ENCODE measurements at regions not wholly inside any gene's neighbourhood (a gene's known extent, or its start where the extent isn't known, plus 50 kb on each side); places are given as distances from the start of the nearest gene placed in this dataset.

DNA sequence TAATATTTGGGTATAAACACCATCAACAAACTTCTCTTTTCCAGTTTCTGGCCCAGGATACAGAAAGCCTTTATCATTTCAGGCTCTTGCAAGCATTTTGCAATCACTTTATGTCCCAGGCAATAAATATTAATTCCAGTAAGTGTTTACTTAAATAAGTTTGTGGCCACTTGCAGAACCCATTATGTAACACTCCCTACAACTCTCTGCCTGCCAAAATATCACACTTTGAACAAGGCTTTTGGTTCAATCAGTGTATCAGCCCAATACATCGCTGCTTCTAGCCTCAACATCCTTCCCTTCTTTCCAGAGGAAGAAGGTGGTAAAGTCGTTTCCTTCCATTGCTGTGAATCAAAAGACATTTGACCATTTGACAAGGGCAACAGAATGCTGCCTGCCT, 203.0 kb upstream of the USP25 start:
- no peak for DNase-seq (ENCODE audit: low read depth)

- DNase-seq (ENCODE audit: low read depth) = no peak
Measured at GRCh38 chr21:15528346-15528745, 201.4 kb upstream of the USP25 start.

- no peak for DNase-seq (ENCODE audit: low read depth)
Measured at GRCh38 chr21:15531986-15532385, 197.8 kb upstream of the USP25 start.

DNA sequence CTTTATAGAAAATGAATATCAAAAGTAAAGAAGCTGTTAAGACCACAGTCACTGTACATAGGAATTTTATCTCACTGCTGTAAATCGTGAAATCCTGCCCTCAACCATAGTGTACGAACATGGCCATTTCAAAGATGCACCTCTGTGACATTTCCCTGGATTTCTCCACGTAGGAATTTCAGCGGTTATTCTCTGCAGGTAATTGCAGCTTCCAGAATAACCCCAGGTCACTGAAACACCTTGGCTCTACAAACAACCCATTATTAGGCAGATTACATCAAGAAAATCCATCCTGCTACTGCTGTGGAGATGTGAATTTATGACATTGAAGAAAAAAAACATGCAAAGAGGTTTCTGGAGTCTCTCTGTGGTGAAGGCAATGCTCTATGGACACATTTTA, 196.2 kb upstream of the USP25 start:
- DNase-seq (ENCODE audit: low read depth) = no peak

DNA sequence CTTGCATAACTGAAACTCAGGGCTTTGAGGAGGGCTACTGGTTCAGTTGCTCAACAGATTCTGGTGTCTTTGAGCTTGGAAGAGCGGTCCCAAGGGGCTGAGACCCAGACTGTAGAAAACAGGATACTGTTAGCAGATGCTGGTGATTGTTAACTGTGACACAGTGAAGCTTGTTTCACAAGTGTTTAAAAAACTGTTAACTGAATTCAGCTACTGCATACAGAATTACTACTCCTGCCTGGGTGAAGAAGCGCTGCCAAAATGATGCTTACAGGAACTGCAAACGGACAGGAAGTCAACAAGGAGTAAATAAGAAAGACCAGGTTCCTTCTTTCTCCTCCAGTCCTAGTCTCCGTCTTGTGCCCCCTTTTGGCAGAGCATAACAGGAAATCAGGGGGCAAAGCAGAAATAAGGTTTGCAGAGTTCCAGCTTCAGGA, 195.3 kb upstream of the USP25 start:
- DNase-seq (ENCODE audit: low read depth) = no peak

- no peak for DNase-seq (ENCODE audit: low read depth)
Measured at GRCh38 chr21:15539376-15539775, 190.4 kb upstream of the USP25 start.

DNA sequence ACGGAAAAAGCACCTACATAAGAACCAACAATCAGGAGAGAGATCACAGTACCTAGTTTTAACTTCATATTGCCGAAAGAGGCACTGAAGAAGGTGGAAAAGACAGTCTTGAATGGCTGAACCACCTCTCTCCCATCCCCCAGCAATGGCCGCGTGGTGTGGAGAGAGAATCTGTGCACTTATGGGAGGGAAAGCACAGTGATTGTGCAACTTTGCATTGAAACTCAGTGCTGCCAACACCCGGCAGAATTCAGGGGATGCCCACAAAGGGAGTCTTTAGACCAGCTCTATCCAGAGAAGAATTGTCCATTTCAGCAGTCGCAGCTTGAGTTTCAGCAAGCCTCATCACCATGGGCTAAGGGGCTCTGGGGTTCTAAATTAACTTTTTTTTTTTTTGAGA, 186.3 kb upstream of the USP25 start:
- DNase-seq (ENCODE audit: low read depth) = no peak

GRCh38 chr21:15549671-15550070, 180.1 kb upstream of the USP25 start:
- no peak for DNase-seq (ENCODE audit: low read depth)

GRCh38 chr21:15552914-15553494, 176.8 kb upstream of the USP25 start:
- peak; percentile 28 for DNase-seq (ENCODE audit: low read depth)

- no peak for DNase-seq (ENCODE audit: low read depth)
Measured at GRCh38 chr21:15557925-15558324, 171.9 kb upstream of the USP25 start.

DNA sequence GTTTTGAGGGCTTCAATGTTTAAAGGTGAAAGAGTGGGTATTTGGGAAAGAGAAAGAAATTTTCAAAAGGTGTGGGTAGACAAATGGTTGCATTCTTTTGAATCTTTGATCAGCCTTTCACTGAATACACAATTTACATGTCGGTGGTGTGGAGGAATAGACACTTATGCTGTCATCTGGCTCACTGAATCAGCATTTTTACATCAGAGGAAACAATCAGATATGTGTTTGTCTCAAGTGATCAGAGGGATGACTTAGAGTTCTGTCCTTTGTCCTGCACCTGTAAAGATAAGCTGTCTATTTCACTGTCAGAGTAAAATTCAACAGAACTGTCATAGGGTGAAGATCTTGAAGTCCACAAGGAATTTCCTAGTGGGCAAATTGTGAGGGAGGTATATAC, 170.9 kb upstream of the USP25 start:
- no peak for DNase-seq (ENCODE audit: low read depth)

- DNase-seq (ENCODE audit: low read depth) = no peak
Measured at GRCh38 chr21:15559660-15560059, 170.1 kb upstream of the USP25 start.

DNA sequence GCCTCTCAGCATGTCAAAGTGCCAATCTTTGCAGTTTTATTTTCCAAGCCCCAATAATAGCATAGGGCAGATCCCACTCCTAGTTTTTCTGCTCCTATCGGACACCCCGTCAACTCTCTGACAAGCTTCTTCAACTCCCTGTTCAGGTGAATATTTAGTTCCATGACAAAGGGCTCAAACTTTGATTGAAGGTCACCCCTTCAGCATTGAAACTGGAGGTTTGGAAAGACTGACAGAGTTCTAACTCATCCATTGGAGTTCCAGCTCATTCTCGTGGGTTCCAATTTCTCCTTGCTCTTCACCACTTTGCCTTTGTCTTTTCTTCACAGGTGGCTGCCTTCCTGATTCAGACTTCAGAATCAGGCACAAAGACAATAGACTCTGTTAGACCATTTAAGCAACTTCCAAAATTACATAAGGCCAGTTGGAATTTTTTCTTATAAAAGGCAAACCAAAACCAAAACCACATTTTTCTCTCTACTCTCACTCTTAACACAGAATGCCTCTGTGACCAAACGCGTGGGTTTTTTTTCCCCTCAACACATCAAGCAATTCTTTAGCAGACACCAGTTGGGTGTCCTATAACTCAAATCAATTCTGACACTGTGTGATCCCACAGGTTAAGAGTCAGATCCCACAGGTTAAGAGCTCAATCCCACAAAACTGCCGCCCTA, 169.3 kb upstream of the USP25 start:
- no peak for DNase-seq (ENCODE audit: low read depth)

- DNase-seq (ENCODE audit: low read depth) = no peak
Measured at GRCh38 chr21:15562748-15563147, 167.0 kb upstream of the USP25 start.

- no peak for DNase-seq (ENCODE audit: low read depth)
Measured at GRCh38 chr21:15564907-15565306, 164.9 kb upstream of the USP25 start.

DNA sequence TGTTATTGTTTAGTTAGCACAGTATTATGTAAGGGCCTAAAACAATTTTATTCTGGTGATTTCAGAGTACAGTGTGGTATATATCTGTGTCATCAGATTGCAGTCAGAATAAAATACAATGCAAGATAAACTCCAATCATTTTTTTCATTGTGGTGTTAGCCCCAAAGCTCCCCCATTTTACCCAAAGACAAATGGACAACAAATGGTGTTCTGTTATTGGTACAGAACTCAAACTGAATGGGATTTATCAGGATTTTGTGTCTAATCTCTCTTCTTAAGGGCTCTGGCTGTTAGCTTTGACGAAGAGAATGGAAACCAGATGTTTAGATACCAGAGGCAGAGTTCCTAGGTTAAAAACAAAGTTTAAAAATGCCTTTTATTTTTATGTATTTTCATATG, 163.1 kb upstream of the USP25 start:
- no peak for DNase-seq (ENCODE audit: low read depth)

DNA sequence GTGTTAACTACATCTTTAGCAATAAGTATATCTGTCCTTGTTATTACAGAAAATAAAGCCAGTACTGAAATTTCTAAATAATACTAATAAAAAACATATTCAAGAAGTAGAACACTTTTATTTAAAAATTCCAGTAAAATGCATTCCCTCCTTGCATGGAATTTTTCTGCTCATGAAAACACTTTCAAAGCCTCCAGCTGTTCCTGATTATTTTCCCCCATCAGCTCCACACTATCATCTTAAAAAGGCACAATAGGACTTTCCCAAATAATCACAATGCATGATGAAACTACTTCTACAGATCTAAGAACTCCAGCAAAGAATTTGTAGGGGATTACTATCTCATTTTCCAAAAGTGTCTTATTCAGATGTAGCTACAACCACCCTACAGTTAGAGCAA, 162.6 kb upstream of the USP25 start:
- no peak for DNase-seq (ENCODE audit: low read depth)

GRCh38 chr21:15568516-15568915, 161.3 kb upstream of the USP25 start:
- no peak for DNase-seq (ENCODE audit: low read depth)

DNA sequence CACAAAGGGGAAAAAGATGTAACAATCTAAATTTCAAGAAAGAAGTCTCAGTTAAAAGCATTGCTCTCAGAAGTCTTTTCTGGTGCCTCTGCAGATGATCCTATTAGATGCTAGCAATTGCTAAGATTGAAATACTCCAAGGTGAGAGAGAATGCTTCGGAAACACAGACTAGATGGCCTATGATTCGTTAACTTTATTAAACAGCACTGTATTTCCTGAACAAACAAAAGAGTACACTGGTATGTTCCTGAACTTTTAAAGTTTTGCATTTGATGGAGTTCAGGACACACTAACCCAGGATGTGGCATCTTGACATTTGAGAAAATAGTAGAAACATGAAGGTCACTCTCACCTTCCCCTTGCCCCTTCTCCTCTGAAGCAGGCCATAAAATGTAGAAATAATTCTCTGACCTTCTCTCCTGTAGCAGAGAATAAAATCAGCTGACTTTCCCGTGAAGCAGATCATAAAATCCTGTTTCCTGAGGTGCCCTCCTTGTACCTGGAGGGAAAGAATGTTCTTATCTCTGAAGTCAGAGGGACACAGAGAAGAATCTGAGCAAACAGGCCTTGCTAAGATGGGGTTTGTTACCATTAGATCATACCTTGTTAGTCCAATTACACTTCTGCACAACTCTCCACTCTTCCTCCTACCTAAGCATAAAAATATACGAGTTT, 142.9 kb upstream of the USP25 start:
- no peak for DNase-seq (ENCODE audit: low read depth)

DNA sequence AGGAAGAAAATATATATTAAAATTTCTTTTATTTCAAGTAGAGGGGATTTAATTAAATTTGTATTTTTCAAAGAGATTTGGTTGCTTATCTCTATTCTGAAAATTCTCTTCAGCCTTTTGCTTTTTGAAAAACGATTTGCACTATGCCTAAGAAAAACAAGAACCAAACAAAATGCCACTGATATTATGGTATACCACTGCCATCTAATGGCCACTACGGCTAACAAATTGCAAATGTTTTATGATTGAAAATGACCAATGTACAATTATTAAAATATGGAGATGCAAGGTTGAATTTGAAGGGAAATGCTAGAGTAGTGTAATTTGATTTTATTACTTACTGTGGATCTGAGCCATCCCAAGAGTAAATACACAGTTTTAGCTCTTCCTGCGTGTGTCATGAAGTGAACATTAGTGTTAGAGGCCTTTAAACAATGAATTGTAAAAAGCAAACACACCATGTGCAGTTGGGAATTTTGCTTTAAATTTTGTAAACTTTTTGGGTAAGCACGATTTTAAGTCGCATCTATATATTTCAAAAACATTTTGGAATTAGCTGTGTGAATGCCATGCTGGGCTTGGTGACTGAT, 137.4 kb upstream of the USP25 start:
- DNase-seq (ENCODE audit: low read depth) = peak; percentile 36

GRCh38 chr21:15592957-15593356, 136.8 kb upstream of the USP25 start:
- DNase-seq (ENCODE audit: low read depth) = no peak

GRCh38 chr21:15601390-15601789, 128.4 kb upstream of the USP25 start:
- DNase-seq (ENCODE audit: low read depth) = no peak

DNA sequence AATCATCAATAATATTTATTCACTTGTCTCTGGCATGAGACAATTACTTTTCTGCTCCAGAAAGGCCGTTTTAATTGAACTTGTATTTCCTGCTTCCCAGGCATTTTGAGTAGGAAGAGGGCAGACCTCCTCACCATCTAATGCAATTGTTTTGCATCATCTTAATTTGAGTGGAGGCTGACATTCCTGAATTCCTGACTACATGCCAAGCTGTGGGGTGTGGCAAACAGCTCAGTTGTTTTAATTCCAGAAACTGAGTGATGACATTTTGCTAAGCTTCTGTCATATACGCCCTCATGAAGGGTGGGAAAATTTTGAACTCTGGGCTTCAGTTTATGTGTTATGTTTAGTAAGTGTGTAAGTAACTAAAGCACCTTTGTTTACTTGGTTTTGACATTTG, 125.4 kb upstream of the USP25 start:
- DNase-seq (ENCODE audit: low read depth) = no peak
